GM18909 (cell line): ENCODE measurements at regions not wholly inside any gene's neighbourhood (a gene's known extent, or its start where the extent isn't known, plus 50 kb on each side); places are given as distances from the start of the nearest gene placed in this dataset.

Source experiments
- ATAC-seq: cut with Tn5 transposase; IDR thresholded peaks from one replicate; pipeline ENCODE4 v1.9.1; 2021; ENCODE audit warnings: mild to moderate bottlenecking; ENCODE audit not compliant: unreplicated experiment, poor library complexity

DNA sequence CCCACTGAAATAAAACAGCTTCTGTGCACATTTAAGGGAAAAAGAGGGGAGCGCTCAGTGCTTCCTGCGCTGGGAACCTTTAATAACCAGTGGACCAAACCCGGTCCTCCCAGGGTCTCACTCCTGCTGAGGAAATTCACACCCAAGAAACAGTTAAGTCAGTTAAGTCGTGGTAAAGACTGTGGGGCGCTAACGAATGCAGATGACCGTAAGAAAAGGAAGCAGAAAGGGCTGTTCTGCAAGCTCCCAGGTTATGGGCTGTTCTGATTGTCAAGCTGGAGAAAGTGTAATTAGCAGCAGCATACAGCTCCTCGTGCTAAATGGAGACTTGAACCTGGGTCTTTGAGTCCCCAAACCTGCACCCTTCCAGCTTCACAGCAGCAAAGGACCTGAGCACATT, 536.6 kb downstream of the NPHP4 start:
- no peak for ATAC-seq

GRCh38 chr1:5455056-5455455, 537.2 kb downstream of the NPHP4 start:
- ATAC-seq = no peak

- no peak for ATAC-seq
These were observed 538.9 kb downstream of the NPHP4 start for GRCh38 chr1:5453347-5453746.

DNA sequence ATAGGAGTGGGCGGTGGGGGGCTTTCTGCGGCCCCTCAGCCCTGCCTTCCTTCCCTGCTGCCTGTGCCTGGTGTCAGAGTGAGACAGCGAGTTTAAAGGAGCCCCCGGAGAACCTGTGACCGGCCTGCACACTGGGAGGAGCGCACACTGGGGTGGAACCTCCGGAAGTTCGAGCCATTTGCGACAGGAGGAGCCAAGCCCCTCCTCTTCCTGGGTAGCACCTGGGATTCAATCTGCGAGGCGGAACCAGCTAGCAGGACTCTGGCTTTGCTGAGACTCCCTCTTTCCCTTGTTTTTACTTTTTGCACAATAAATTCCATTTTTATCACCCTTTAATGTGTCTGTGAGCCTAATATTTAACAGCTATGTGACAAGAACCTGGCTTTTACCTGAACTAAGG, 540.6 kb downstream of the NPHP4 start:
- ATAC-seq = no peak

- ATAC-seq = no peak
These were observed 543.7 kb downstream of the NPHP4 start for GRCh38 chr1:5448486-5448885.

GRCh38 chr1:5447503-5447960, 544.7 kb downstream of the NPHP4 start:
- ATAC-seq = no peak

DNA sequence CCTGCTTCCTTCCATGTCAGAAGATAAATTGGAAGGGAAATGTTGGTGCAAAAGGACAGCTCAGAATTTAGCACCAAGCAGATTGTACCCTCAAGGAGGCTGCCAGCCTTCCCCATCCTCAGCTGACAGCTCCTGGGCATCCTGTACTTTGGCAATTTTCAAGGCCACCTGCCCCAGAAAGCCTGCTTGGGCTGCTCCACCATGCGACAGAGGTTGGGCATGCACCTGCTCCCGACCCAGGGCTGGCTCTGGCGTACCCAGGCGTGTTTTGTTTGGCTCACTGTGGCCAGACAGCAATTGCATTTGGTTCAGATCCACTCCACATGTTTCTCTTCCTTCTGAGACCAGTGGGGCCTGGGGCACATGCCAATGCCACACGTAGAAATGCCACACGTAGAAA, 547.8 kb downstream of the NPHP4 start:
- no peak for ATAC-seq

GRCh38 chr1:5436808-5437207, 555.4 kb downstream of the NPHP4 start:
- ATAC-seq = no peak

DNA sequence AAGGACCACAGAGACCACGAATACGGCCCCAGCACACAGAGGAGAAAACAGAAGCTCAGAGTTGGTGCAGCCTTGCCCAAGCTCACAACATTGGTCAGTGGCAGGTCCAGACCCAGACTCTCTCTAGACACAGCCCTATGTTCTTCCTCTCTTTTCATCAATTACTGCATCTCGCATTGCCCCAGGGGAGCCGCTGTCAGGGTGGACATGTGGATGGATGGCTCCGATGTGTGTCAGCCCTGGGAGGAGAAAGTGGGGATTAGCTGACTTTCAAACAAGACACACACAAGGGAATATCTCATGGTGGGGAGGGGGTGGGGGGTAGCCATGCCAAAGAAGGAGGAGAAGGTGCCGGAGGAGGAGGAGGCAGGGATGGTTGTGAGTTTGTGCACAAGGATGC, 556.8 kb downstream of the NPHP4 start:
- no peak for ATAC-seq

- ATAC-seq = no peak
These were observed 559.8 kb downstream of the NPHP4 start for GRCh38 chr1:5432436-5432835.

DNA sequence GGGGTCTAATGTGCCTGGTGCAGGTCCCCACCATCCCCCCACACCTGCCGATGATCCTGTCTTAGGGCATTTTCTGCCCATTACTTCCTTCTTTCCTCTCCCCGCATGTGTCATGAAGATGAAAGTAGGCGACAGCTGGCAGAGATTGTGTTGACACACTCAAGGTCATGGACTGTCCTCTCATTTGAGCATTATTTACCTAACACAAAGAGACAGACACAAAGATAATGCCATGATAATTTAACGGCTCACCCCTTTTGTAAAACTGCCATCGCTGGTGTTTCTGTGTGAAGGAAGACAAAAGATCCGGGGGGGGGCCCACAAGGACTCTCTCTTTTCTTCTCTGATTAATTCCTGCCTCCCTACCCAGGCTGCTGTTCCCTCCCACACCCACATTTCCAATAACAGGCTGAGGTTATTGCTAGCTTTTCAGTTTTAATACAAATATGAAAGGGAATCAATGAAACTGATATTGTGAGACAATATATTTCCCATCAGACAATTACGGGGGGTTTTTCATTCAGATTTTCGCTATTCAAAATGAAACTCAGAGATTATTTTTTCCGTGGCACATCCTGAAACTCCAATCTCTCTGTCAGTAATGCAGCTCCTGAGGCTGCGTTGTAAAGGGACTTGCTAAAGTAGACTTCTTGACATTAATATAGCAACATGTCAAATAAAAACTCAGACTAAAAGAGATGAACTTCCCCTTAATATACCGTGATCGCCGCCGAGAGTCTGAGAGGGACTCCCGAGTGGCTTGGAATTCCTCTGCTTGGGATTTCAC, 561.1 kb downstream of the NPHP4 start:
- no peak for ATAC-seq

- ATAC-seq = no peak
These were observed 562.1 kb downstream of the NPHP4 start for GRCh38 chr1:5430136-5430535.

- ATAC-seq = no peak
These were observed 563.9 kb downstream of the NPHP4 start for GRCh38 chr1:5428351-5428750.

GRCh38 chr1:5427026-5427613, 565.1 kb downstream of the NPHP4 start:
- ATAC-seq = no peak

GRCh38 chr1:5424802-5425703, 567.2 kb downstream of the NPHP4 start:
- ATAC-seq = no peak

- ATAC-seq = no peak
These were observed 569.1 kb downstream of the NPHP4 start for GRCh38 chr1:5423109-5423508.

- ATAC-seq = no peak
These were observed 572.7 kb downstream of the NPHP4 start for GRCh38 chr1:5419501-5419900.

GRCh38 chr1:5416518-5416917, 575.7 kb downstream of the NPHP4 start:
- ATAC-seq = no peak

DNA sequence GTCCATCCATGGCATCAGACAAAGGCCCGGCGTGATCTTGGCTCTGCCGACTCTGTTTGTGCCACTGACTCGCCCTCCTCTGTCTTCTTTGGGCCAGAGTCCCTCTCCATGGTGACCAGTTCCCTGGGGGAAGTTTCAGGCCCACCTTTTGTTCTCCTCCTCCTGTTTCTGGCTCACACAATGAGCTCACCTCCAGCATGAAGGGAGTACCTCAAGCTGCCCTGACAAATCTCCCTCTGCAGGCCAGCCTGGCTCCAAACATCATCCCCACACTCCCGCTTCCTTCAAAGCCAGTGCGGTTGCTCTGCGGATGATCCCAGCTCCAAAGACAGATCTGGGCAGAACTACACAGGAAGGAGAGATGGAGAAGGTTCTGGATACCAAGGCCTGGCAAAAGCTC, 576.6 kb downstream of the NPHP4 start:
- ATAC-seq = no peak

DNA sequence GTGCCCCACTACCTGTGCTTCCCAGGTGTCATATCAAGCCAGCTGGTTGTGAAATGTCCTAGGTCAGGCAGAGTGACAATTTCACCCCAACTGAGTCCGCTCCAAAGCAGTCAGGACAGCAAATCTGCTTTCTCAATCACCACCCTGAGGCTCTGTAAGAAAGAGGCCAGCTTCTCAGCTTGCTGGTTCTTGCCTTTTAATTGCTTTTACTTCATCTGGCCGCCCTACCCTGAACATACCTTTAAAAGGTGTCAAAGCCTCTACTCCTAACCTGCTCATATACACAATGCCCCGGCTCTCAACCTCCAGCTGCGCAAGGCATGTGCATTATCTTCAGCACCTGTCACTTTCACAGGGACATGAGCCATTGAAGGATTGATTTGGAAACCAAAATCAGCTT, 581.6 kb downstream of the NPHP4 start:
- ATAC-seq = no peak

- ATAC-seq = no peak
These were observed 583.8 kb downstream of the NPHP4 start for GRCh38 chr1:5408401-5408800.
